Gastroesophageal sphincter (tissue), 3 donors: ENCODE measurements at regions not wholly inside any gene's neighbourhood (a gene's known extent, or its start where the extent isn't known, plus 50 kb on each side); places are given as distances from the start of the nearest gene placed in this dataset.

ENCODE experiments used
- POLR2A ChIP-seq, 2 donors: fragments of 450-650 bp; IDR thresholded peaks; one replicate each; pipeline ENCODE4 v1.6.1; 2017; ENCODE audit warnings: antibody characterized with exemption in 2 of 2, mild to moderate bottlenecking in 2 of 2, moderate library complexity in 1 of 2
- TF ChIP-seq, protein P1 (sequence below), 4 experiments: fragments of 200-600 bp in 2 of 4; fragments of 450-650 bp in 2 of 4; sonication (generic) in 1 of 4; IDR thresholded peaks; one replicate each; pipeline ENCODE4 v1.5.1; 2017 to 2019; ENCODE audit warnings: antibody characterized with exemption in 4 of 4, mild to moderate bottlenecking in 2 of 4, moderate library complexity in 2 of 4

DNA sequence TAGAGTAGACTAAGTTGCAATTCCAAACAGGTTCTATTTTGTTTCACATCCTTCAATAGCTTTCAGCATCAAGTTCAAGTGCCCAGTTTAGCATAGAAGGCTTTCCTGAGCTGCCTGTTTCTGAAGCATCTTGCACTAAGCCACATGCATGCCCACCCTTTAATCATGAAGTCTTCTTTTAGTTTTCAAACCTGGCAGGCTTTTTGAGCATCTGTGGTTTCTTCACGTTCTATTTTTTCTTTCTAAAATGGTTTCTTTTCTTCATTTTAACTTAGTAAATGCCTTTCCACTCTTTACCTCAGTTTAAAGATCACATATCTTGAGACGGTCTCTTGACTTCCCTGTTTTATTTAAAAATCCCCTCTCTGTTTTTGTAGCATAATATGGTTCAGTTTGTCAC, 360.1 kb downstream of the MAN2A1 start:
- TF ChIP-seq, protein P1, sequence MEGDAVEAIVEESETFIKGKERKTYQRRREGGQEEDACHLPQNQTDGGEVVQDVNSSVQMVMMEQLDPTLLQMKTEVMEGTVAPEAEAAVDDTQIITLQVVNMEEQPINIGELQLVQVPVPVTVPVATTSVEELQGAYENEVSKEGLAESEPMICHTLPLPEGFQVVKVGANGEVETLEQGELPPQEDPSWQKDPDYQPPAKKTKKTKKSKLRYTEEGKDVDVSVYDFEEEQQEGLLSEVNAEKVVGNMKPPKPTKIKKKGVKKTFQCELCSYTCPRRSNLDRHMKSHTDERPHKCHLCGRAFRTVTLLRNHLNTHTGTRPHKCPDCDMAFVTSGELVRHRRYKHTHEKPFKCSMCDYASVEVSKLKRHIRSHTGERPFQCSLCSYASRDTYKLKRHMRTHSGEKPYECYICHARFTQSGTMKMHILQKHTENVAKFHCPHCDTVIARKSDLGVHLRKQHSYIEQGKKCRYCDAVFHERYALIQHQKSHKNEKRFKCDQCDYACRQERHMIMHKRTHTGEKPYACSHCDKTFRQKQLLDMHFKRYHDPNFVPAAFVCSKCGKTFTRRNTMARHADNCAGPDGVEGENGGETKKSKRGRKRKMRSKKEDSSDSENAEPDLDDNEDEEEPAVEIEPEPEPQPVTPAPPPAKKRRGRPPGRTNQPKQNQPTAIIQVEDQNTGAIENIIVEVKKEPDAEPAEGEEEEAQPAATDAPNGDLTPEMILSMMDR (IDR thresholded peaks at IDR 0.05) = no peak
- no peak for TF ChIP-seq POLR2A (IDR thresholded peaks at IDR 0.05)
